Liver (tissue), 8 donors: ENCODE measurements at regions not wholly inside any gene's neighbourhood (a gene's known extent, or its start where the extent isn't known, plus 50 kb on each side); places are given as distances from the start of the nearest gene placed in this dataset.

Source experiments
- DNase-seq: peaks from one replicate; pipeline ENCODE4 v3.0.0-alpha.2; 2017; ENCODE audit warnings: low spot score
- H3K27ac ChIP-seq, 2 donors: one replicate each; pipeline ENCODE4 v1.7.0; 2013; ENCODE audit warnings: inconsistent platforms in 2 of 2, low read length in 2 of 2, control low read depth in 1 of 2, low read depth in 1 of 2, mild to moderate bottlenecking in 1 of 2
- H3K27me3 ChIP-seq, 4 donors: one replicate each; pipeline versions ENCODE4 v1.6.1 to v1.7.0; 2013; ENCODE audit warnings: low read length in 3 of 4, inconsistent platforms in 1 of 4, mild to moderate bottlenecking in 1 of 4, moderate library complexity in 1 of 4; ENCODE audit not compliant: control insufficient read depth in 4 of 4, insufficient read depth in 4 of 4
- H3K36me3 ChIP-seq, 4 donors: one replicate each; pipeline versions ENCODE4 v1.6.1 to v1.7.0; 2013; ENCODE audit warnings: low read length in 3 of 4, mild to moderate bottlenecking in 3 of 4, low read depth in 1 of 4, moderate library complexity in 1 of 4; ENCODE audit not compliant: control insufficient read depth in 4 of 4, insufficient read depth in 3 of 4
- H3K4me1 ChIP-seq, 4 donors: one replicate each; pipeline versions ENCODE4 v1.6.1 to v1.7.0; 2013; ENCODE audit warnings: low read length in 3 of 4, mild to moderate bottlenecking in 3 of 4, moderate library complexity in 1 of 4; ENCODE audit not compliant: control insufficient read depth in 4 of 4, insufficient read depth in 4 of 4
- H3K4me3 ChIP-seq, 3 donors: one replicate each; pipeline versions ENCODE4 v1.6.1 to v1.7.0; 2013; ENCODE audit warnings: low read length in 3 of 3, control low read depth in 1 of 3, low read depth in 1 of 3, mild to moderate bottlenecking in 1 of 3
- H3K9ac ChIP-seq, 2 donors: one replicate each; pipeline ENCODE4 v1.7.0; 2013; ENCODE audit warnings: low read length in 2 of 2, mild to moderate bottlenecking in 2 of 2, moderate library complexity in 2 of 2, control low read depth in 1 of 2, low read depth in 1 of 2
- H3K9me3 ChIP-seq, 4 donors: one replicate each; pipeline versions ENCODE4 v1.6.1 to v1.7.0; 2013; ENCODE audit warnings: low read length in 3 of 4; ENCODE audit not compliant: control insufficient read depth in 4 of 4
- EGR1 ChIP-seq, 2 donors: IDR thresholded peaks; 2 replicates each; pipeline ENCODE4 v1.6.1; 2016 to 2018; ENCODE audit warnings: antibody characterized with exemption in 2 of 2, low read depth in 2 of 2
- FOXA1 ChIP-seq: IDR thresholded peaks from 2 replicates; pipeline ENCODE4 v1.6.1; 2016; ENCODE audit warnings: antibody characterized with exemption
- FOXA2 ChIP-seq: IDR thresholded peaks from 2 replicates; pipeline ENCODE4 v1.6.1; 2016; ENCODE audit warnings: antibody characterized with exemption
- GABPA ChIP-seq, 2 donors: IDR thresholded peaks in 1 of 2; conservative IDR thresholded peaks in 1 of 2; 2 replicates each; pipeline ENCODE4 v1.6.1; 2016; ENCODE audit warnings: antibody characterized with exemption in 2 of 2, mild to moderate bottlenecking in 1 of 2, moderate library complexity in 1 of 2
- HNF4A ChIP-seq, 2 donors: conservative IDR thresholded peaks; 2 replicates each; pipeline ENCODE4 v1.6.1; 2016; ENCODE audit warnings: antibody characterized with exemption in 2 of 2, mild to moderate bottlenecking in 2 of 2
- HNF4G ChIP-seq: IDR thresholded peaks from 2 replicates; pipeline ENCODE4 v1.6.1; 2016; ENCODE audit warnings: antibody characterized with exemption
- JUND ChIP-seq, 2 donors: IDR thresholded peaks; 2 replicates each; pipeline ENCODE4 v1.6.1; 2016; ENCODE audit warnings: antibody characterized with exemption in 2 of 2
- NR2F2 ChIP-seq: IDR thresholded peaks from 2 replicates; pipeline ENCODE4 v1.6.1; 2016; ENCODE audit warnings: antibody characterized with exemption
- RAD21 ChIP-seq, 2 donors: IDR thresholded peaks; 2 replicates each; pipeline ENCODE4 v1.6.1; 2016; ENCODE audit warnings: antibody characterized with exemption in 2 of 2, mild to moderate bottlenecking in 2 of 2
- RXRA ChIP-seq, 2 donors: IDR thresholded peaks; 2 replicates each; pipeline ENCODE4 v1.6.1; 2017 to 2018; ENCODE audit warnings: antibody characterized with exemption in 2 of 2, mild to moderate bottlenecking in 1 of 2
- SP1 ChIP-seq: IDR thresholded peaks from 2 replicates; pipeline ENCODE4 v1.6.1; 2018; ENCODE audit warnings: antibody characterized with exemption, mild to moderate bottlenecking
- TAF1 ChIP-seq: conservative IDR thresholded peaks from 2 replicates; pipeline ENCODE4 v1.6.1; 2016; ENCODE audit warnings: antibody characterized with exemption, mild to moderate bottlenecking
- YY1 ChIP-seq: IDR thresholded peaks from 2 replicates; pipeline ENCODE4 v1.6.1; 2016; ENCODE audit warnings: antibody characterized with exemption, mild to moderate bottlenecking
- WGBS: extraction: QIAGEN DNeasy Blood & Tissue Kit; methylation state at CpG from one replicate; pipeline ENCODE4 v1.1.7; 2013; 5-methylcytosine and 5-hydroxymethylcytosine counted together
- TF ChIP-seq, protein P1 (sequence below): fragments of 150-350 bp; IDR thresholded peaks from 2 replicates; pipeline ENCODE4 v1.5.1; 2017; ENCODE audit warnings: improper control_type of control experiment, low read depth, low read length; ENCODE audit not compliant: missing input control
- TF ChIP-seq, protein P2 (sequence below): IDR thresholded peaks from 2 replicates; pipeline ENCODE4 v1.6.1; 2016; ENCODE audit warnings: antibody characterized with exemption
- TF ChIP-seq, protein P3 (sequence below): IDR thresholded peaks from 2 replicates; pipeline ENCODE4 v1.6.1; 2016; ENCODE audit warnings: antibody characterized with exemption
- TF ChIP-seq, protein P4 (sequence below): IDR thresholded peaks from 2 replicates; pipeline ENCODE4 v1.6.1; 2016; ENCODE audit warnings: antibody characterized with exemption
- TF ChIP-seq, protein P5 (sequence below): IDR thresholded peaks from 2 replicates; pipeline ENCODE4 v1.6.1; 2016; ENCODE audit warnings: antibody characterized with exemption, mild to moderate bottlenecking
- donor health status: healthy.
- donor health status: healthy.
- donor health status: healthy.
- donor health status: healthy.
- donor health status: healthy.

DNA sequence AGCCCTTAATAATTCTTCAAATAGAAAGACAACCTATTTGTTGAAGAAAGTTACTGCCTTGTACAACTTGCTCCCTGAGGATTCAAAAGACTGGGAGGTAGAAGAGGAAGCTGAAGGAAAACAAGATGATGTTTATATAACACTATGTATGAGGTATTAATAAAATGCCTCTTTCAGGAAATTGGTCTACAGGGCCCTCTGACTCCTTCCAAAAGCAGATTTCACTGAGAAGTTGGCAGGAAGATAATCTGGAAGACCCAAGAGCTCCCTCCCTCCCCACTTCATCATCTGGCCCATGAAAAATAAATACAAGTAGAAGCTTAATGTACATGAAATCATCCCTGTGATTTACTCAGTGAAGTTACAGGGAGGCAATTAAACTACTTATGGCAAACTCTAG is 107.5 kb upstream of the MAGEC2 start (continued):
- TF ChIP-seq, protein P1, sequence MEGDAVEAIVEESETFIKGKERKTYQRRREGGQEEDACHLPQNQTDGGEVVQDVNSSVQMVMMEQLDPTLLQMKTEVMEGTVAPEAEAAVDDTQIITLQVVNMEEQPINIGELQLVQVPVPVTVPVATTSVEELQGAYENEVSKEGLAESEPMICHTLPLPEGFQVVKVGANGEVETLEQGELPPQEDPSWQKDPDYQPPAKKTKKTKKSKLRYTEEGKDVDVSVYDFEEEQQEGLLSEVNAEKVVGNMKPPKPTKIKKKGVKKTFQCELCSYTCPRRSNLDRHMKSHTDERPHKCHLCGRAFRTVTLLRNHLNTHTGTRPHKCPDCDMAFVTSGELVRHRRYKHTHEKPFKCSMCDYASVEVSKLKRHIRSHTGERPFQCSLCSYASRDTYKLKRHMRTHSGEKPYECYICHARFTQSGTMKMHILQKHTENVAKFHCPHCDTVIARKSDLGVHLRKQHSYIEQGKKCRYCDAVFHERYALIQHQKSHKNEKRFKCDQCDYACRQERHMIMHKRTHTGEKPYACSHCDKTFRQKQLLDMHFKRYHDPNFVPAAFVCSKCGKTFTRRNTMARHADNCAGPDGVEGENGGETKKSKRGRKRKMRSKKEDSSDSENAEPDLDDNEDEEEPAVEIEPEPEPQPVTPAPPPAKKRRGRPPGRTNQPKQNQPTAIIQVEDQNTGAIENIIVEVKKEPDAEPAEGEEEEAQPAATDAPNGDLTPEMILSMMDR: no peak
- no peak for TF ChIP-seq HNF4G
- TF ChIP-seq, protein P2, sequence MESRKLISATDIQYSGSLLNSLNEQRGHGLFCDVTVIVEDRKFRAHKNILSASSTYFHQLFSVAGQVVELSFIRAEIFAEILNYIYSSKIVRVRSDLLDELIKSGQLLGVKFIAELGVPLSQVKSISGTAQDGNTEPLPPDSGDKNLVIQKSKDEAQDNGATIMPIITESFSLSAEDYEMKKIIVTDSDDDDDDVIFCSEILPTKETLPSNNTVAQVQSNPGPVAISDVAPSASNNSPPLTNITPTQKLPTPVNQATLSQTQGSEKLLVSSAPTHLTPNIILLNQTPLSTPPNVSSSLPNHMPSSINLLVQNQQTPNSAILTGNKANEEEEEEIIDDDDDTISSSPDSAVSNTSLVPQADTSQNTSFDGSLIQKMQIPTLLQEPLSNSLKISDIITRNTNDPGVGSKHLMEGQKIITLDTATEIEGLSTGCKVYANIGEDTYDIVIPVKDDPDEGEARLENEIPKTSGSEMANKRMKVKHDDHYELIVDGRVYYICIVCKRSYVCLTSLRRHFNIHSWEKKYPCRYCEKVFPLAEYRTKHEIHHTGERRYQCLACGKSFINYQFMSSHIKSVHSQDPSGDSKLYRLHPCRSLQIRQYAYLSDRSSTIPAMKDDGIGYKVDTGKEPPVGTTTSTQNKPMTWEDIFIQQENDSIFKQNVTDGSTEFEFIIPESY: no peak

DNA sequence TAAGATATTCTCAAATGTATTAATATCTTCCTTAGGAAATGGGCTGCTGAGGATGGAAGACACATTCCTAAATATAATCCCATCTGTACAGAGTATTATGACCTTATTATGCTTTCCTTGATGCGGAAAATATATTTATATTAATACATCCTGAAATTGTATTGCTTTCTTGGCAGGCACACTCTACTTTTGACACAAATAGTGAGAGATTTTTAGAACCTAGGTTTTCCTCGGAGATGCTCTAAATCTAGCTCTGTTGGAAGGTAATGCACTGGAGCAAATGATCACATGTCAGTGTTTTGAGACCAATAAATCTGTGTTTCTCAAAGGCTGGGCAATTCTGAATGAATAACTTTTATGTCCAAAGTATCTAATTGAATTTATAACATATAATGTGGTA is 94.3 kb upstream of the MAGEC2 start:
- H3K4me1 ChIP-seq: no peaks in the 10 kb centered on the region
- TF ChIP-seq GABPA (IDR thresholded peaks at IDR 0.05 in 1 of 2, conservative IDR thresholded peaks at IDR 0.05 in 1 of 2): no peak
- TF ChIP-seq HNF4A (conservative IDR thresholded peaks at IDR 0.05): no peak
- TF ChIP-seq FOXA2: no peak
- TF ChIP-seq JUND (IDR thresholded peaks at IDR 0.05): no peak
- no peak for TF ChIP-seq RAD21 (IDR thresholded peaks at IDR 0.05)
- no peak for DNase-seq
- H3K27ac ChIP-seq: no peak overlapping the region
- H3K9me3 ChIP-seq: no peaks in the 10 kb centered on the region
- WGBS: 81% methylated on average over 2 of the region's 2 CpGs
- no peak overlapping the region for H3K4me3 ChIP-seq
- H3K36me3 ChIP-seq: no peaks in the 10 kb centered on the region
- no peaks in the 10 kb centered on the region for H3K27me3 ChIP-seq
- no peak overlapping the region for H3K9ac ChIP-seq

DNA sequence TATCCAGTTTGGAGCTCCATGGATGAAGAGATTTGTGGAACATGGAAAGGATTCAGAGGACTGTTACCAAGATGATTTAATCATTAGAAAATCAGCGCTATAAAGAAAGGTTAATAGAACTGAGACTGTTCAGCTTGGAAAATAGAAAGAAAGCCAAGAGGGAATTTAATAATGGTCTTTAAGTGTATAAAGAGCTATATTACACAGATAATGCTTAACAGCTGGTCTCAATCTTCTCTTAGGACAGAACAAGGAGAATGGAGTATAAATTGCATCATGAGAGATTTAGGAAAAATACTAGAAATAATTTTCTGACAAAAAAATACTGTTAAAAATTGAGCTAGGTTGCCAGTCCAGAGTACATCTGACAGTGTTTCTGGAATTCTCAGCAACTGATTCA is 91.3 kb upstream of the MAGEC2 start:
- Histone ChIP-seq H3K36me3 (no peaks in the 10 kb centered on the region), H3K4me3 (no peak overlapping the region), H3K4me1 (no peaks in the 10 kb centered on the region), H3K9ac (no peak overlapping the region), H3K9me3 (no peaks in the 10 kb centered on the region), H3K27ac (no peak overlapping the region), H3K27me3 (no peaks in the 10 kb centered on the region)
- 86% methylated on average over 1 of the region's 1 CpG for WGBS
- TF ChIP-seq HNF4G: no peak
- TF ChIP-seq JUND (IDR thresholded peaks at IDR 0.05): no peak
- TF ChIP-seq, protein P3, sequence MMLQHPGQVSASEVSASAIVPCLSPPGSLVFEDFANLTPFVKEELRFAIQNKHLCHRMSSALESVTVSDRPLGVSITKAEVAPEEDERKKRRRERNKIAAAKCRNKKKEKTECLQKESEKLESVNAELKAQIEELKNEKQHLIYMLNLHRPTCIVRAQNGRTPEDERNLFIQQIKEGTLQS: no peak
- no peak for TF ChIP-seq FOXA1
- TF ChIP-seq, protein P4, sequence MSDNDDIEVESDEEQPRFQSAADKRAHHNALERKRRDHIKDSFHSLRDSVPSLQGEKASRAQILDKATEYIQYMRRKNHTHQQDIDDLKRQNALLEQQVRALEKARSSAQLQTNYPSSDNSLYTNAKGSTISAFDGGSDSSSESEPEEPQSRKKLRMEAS: no peak
- TF ChIP-seq, protein P5, sequence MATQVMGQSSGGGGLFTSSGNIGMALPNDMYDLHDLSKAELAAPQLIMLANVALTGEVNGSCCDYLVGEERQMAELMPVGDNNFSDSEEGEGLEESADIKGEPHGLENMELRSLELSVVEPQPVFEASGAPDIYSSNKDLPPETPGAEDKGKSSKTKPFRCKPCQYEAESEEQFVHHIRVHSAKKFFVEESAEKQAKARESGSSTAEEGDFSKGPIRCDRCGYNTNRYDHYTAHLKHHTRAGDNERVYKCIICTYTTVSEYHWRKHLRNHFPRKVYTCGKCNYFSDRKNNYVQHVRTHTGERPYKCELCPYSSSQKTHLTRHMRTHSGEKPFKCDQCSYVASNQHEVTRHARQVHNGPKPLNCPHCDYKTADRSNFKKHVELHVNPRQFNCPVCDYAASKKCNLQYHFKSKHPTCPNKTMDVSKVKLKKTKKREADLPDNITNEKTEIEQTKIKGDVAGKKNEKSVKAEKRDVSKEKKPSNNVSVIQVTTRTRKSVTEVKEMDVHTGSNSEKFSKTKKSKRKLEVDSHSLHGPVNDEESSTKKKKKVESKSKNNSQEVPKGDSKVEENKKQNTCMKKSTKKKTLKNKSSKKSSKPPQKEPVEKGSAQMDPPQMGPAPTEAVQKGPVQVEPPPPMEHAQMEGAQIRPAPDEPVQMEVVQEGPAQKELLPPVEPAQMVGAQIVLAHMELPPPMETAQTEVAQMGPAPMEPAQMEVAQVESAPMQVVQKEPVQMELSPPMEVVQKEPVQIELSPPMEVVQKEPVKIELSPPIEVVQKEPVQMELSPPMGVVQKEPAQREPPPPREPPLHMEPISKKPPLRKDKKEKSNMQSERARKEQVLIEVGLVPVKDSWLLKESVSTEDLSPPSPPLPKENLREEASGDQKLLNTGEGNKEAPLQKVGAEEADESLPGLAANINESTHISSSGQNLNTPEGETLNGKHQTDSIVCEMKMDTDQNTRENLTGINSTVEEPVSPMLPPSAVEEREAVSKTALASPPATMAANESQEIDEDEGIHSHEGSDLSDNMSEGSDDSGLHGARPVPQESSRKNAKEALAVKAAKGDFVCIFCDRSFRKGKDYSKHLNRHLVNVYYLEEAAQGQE: no peak
- no peak for TF ChIP-seq FOXA2
- TF ChIP-seq, protein P2: no peak
- TF ChIP-seq SP1: no peak
- no peak for TF ChIP-seq NR2F2
- TF ChIP-seq RAD21 (IDR thresholded peaks at IDR 0.05): no peak
- no peak for TF ChIP-seq EGR1 (IDR thresholded peaks at IDR 0.05; ENCODE audit: low read depth in 2 of 2)
- TF ChIP-seq RXRA (IDR thresholded peaks at IDR 0.05): no peak
- TF ChIP-seq YY1: no peak
- no peak for TF ChIP-seq GABPA (IDR thresholded peaks at IDR 0.05 in 1 of 2, conservative IDR thresholded peaks at IDR 0.05 in 1 of 2)
- TF ChIP-seq TAF1: no peak
- no peak for TF ChIP-seq HNF4A (conservative IDR thresholded peaks at IDR 0.05)
- TF ChIP-seq, protein P1: no peak
- no peak for DNase-seq
